SK-N-SH (cell line): ENCODE measurements at regions not wholly inside any gene's neighbourhood (a gene's known extent, or its start where the extent isn't known, plus 50 kb on each side); places are given as distances from the start of the nearest gene placed in this dataset.

Experiments used
- CHD2 ChIP-seq: fragments of 150-350 bp; IDR thresholded peaks from 2 replicates; pipeline ENCODE4 v1.6.1; 2018; ENCODE audit warnings: low read length; ENCODE audit not compliant: partially characterized antibody
- EP300 ChIP-seq, 2 experiments: IDR thresholded peaks; 2 replicates each; pipeline versions ENCODE4 v1.4.0 to v1.6.1; 2012; ENCODE audit warnings: borderline replicate concordance in 1 of 2, low read depth in 1 of 2, low read length in 1 of 2
- EZH2phosphoT487 ChIP-seq: fragments of 200-600 bp; sonication (generic); IDR thresholded peaks from 2 replicates; pipeline ENCODE4 v1.6.1; 2017; ENCODE audit warnings: low read depth, mixed run types, mild to moderate bottlenecking, antibody characterized with exemption, moderate library complexity, borderline replicate concordance
- FOXM1 ChIP-seq: IDR thresholded peaks from 2 replicates; pipeline ENCODE4 v1.4.0; 2012; ENCODE audit warnings: low read depth, mild to moderate bottlenecking
- POLR2AphosphoS5 ChIP-seq: IDR thresholded peaks from 2 replicates; pipeline ENCODE4 v1.6.1; 2012; ENCODE audit warnings: low read depth, low read length
- RAD21 ChIP-seq: IDR thresholded peaks from 2 replicates; pipeline ENCODE4 v1.6.1; 2012; ENCODE audit warnings: mild to moderate bottlenecking, low read length
- RCOR1 ChIP-seq: fragments of 150-350 bp; IDR thresholded peaks from 2 replicates; pipeline ENCODE4 v1.6.1; 2017; ENCODE audit warnings: antibody characterized with exemption, low read length
- RFX5 ChIP-seq: IDR thresholded peaks from 2 replicates; pipeline ENCODE4 v1.6.1; 2012; ENCODE audit warnings: mild to moderate bottlenecking, improper control_type of control experiment, low read length
- SMC3 ChIP-seq: IDR thresholded peaks from 2 replicates; pipeline ENCODE4 v1.6.1; 2012; ENCODE audit warnings: low read depth, low read length, improper control_type of control experiment
- TAF1 ChIP-seq: IDR thresholded peaks from 2 replicates; pipeline ENCODE4 v1.6.1; 2012; ENCODE audit warnings: low read depth, mild to moderate bottlenecking, low read length, moderate library complexity, borderline replicate concordance
- YY1 ChIP-seq: IDR thresholded peaks from 2 replicates; pipeline ENCODE4 v1.4.0; 2012; ENCODE audit warnings: low read depth, mild to moderate bottlenecking
- TF ChIP-seq, protein P1 (sequence below): fragments of 200-600 bp; sonication (generic); IDR thresholded peaks from 2 replicates; pipeline ENCODE4 v1.6.1; 2017; ENCODE audit warnings: antibody characterized with exemption, mild to moderate bottlenecking, moderate library complexity
- TF ChIP-seq, protein P2 (sequence below): IDR thresholded peaks from 2 replicates; pipeline ENCODE4 v1.4.0; 2012; ENCODE audit warnings: low read depth

DNA sequence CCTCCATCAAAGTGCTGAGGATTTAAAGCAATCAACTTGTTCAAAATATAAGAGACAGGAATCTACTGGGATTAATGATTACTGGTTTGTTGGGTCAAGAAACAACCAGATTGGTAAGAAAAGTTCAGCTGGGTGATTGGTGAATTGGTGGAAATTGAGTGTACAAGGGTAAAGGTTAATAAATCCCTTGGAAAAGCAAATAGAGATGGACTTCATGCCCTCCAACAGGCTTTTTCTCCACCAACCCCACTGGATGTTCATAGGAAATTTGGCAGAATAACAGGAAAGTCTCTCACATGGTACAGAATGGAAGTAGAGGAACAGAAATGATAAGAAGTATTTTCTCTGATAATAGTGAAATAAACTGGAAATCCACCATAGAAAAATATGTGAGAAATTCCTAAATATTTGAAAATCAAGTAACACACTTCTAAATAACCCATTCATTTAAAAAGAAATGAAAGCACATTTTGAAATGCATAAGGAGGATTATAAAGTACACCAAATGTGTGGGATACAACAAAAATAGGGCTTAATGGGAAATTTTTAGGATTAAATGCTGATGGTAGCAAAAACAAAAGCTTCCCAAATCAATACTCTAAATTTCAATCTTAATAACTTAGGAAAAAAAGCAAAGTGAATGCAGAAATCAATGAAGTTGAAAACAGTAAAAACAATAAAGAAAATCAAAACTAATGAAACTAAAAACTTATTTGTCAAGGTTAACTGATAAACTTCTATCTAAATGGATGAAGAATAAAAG, 426.2 kb downstream of the HTR1A start:
- TF ChIP-seq RFX5 (no peak), SMC3 (no peak), POLR2AphosphoS5 (no peak), EP300 (IDR thresholded peaks at IDR 0.05; ENCODE audit: borderline replicate concordance in 1 of 2, low read depth in 1 of 2, low read length in 1 of 2) (no peak), TAF1 (no peak), YY1 (no peak), CHD2 (no peak), RCOR1 (no peak), EZH2phosphoT487 (no peak), FOXM1 (no peak), RAD21 (no peak)
- TF ChIP-seq, protein P1, sequence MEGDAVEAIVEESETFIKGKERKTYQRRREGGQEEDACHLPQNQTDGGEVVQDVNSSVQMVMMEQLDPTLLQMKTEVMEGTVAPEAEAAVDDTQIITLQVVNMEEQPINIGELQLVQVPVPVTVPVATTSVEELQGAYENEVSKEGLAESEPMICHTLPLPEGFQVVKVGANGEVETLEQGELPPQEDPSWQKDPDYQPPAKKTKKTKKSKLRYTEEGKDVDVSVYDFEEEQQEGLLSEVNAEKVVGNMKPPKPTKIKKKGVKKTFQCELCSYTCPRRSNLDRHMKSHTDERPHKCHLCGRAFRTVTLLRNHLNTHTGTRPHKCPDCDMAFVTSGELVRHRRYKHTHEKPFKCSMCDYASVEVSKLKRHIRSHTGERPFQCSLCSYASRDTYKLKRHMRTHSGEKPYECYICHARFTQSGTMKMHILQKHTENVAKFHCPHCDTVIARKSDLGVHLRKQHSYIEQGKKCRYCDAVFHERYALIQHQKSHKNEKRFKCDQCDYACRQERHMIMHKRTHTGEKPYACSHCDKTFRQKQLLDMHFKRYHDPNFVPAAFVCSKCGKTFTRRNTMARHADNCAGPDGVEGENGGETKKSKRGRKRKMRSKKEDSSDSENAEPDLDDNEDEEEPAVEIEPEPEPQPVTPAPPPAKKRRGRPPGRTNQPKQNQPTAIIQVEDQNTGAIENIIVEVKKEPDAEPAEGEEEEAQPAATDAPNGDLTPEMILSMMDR, result no peak
- TF ChIP-seq, protein P2, sequence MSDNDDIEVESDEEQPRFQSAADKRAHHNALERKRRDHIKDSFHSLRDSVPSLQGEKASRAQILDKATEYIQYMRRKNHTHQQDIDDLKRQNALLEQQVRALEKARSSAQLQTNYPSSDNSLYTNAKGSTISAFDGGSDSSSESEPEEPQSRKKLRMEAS, result no peak
